Neural cell (in vitro differentiated cells): ENCODE measurements at regions not wholly inside any gene's neighbourhood (a gene's known extent, or its start where the extent isn't known, plus 50 kb on each side); places are given as distances from the start of the nearest gene placed in this dataset.

ENCODE experiments used
- EP300 ChIP-seq: fragments of 450-650 bp; conservative IDR thresholded peaks from 2 replicates; pipeline ENCODE4 v1.6.1; 2014; ENCODE audit warnings: antibody characterized with exemption, mild to moderate bottlenecking, moderate library complexity; ENCODE audit not compliant: poor library complexity, severe bottlenecking
- EZH2 ChIP-seq: fragments of 200-600, 300-800 bp; shearing (Covaris generic), sonication (generic); IDR thresholded peaks from 2 replicates; pipeline ENCODE4 v1.6.1; 2014; ENCODE audit warnings: antibody characterized with exemption, low read length, borderline replicate concordance, mild to moderate bottlenecking; ENCODE audit not compliant: insufficient read depth, poor library complexity, severe bottlenecking
- MXI1 ChIP-seq: fragments of 450-650 bp; conservative IDR thresholded peaks from 2 replicates; pipeline ENCODE4 v1.6.1; 2014; ENCODE audit warnings: antibody characterized with exemption, mild to moderate bottlenecking; ENCODE audit not compliant: poor library complexity, severe bottlenecking
- POLR2AphosphoS5 ChIP-seq: IDR thresholded peaks from 2 replicates; pipeline ENCODE4 v1.6.1; 2012
- RAD21 ChIP-seq: fragments of 450-650 bp; conservative IDR thresholded peaks from 2 replicates; pipeline ENCODE4 v1.6.1; 2014; ENCODE audit warnings: antibody characterized with exemption, mild to moderate bottlenecking, moderate library complexity
- SMC3 ChIP-seq: fragments of 450-650 bp; conservative IDR thresholded peaks from 2 replicates; pipeline ENCODE4 v1.6.1; 2014; ENCODE audit warnings: antibody characterized with exemption, mild to moderate bottlenecking, moderate library complexity; ENCODE audit not compliant: poor library complexity
- TAF1 ChIP-seq: IDR thresholded peaks from 2 replicates; pipeline ENCODE4 v1.6.1; 2012; ENCODE audit warnings: low read depth
- TF ChIP-seq, protein P1 (sequence below): fragments of 450-650 bp; IDR thresholded peaks from 2 replicates; pipeline ENCODE4 v1.5.1; 2014; ENCODE audit warnings: antibody characterized with exemption, mild to moderate bottlenecking, moderate library complexity; ENCODE audit not compliant: poor library complexity, severe bottlenecking
- TF ChIP-seq, protein P2 (sequence below): IDR thresholded peaks from 2 replicates; pipeline ENCODE4 v1.6.1; 2012; ENCODE audit warnings: borderline replicate concordance

DNA sequence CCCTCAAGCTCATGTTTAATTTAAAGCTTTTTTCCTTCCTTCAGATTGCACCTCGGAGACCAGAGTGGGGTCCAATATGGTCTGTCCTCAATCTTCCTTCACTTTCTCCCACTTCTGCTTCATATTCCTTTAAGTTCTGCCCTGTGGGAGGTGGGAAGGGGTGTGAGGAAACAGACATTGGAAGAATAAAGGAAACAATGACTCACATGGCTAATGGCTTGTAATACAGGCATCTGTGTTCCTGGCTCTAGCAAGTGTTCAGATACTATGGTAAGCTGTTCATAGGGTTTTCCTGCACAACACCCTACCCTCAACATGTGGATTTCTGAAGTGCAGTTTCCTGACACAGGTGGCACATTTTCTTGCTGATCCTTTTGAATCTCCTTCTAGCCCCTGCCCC is 209.5 kb downstream of the PIK3C3 start:
- TF ChIP-seq, protein P1, sequence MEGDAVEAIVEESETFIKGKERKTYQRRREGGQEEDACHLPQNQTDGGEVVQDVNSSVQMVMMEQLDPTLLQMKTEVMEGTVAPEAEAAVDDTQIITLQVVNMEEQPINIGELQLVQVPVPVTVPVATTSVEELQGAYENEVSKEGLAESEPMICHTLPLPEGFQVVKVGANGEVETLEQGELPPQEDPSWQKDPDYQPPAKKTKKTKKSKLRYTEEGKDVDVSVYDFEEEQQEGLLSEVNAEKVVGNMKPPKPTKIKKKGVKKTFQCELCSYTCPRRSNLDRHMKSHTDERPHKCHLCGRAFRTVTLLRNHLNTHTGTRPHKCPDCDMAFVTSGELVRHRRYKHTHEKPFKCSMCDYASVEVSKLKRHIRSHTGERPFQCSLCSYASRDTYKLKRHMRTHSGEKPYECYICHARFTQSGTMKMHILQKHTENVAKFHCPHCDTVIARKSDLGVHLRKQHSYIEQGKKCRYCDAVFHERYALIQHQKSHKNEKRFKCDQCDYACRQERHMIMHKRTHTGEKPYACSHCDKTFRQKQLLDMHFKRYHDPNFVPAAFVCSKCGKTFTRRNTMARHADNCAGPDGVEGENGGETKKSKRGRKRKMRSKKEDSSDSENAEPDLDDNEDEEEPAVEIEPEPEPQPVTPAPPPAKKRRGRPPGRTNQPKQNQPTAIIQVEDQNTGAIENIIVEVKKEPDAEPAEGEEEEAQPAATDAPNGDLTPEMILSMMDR = no peak
- TF ChIP-seq EZH2 (no peak), MXI1 (no peak), SMC3 (no peak), TAF1 (no peak), POLR2AphosphoS5 (no peak), RAD21 (no peak), EP300 (no peak)
- TF ChIP-seq, protein P2, sequence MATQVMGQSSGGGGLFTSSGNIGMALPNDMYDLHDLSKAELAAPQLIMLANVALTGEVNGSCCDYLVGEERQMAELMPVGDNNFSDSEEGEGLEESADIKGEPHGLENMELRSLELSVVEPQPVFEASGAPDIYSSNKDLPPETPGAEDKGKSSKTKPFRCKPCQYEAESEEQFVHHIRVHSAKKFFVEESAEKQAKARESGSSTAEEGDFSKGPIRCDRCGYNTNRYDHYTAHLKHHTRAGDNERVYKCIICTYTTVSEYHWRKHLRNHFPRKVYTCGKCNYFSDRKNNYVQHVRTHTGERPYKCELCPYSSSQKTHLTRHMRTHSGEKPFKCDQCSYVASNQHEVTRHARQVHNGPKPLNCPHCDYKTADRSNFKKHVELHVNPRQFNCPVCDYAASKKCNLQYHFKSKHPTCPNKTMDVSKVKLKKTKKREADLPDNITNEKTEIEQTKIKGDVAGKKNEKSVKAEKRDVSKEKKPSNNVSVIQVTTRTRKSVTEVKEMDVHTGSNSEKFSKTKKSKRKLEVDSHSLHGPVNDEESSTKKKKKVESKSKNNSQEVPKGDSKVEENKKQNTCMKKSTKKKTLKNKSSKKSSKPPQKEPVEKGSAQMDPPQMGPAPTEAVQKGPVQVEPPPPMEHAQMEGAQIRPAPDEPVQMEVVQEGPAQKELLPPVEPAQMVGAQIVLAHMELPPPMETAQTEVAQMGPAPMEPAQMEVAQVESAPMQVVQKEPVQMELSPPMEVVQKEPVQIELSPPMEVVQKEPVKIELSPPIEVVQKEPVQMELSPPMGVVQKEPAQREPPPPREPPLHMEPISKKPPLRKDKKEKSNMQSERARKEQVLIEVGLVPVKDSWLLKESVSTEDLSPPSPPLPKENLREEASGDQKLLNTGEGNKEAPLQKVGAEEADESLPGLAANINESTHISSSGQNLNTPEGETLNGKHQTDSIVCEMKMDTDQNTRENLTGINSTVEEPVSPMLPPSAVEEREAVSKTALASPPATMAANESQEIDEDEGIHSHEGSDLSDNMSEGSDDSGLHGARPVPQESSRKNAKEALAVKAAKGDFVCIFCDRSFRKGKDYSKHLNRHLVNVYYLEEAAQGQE = no peak
